Activated CD4-positive, alpha-beta T cell treated with anti-CD3 and anti-CD28 coated beads for 24 hours (primary cell): ENCODE measurements at regions not wholly inside any gene's neighbourhood (a gene's known extent, or its start where the extent isn't known, plus 50 kb on each side); places are given as distances from the start of the nearest gene placed in this dataset.

Experiments used
- DNase-seq, 2 donors: peaks; one replicate each; pipeline ENCODE4 v3.0.0-alpha.2; 2020; ENCODE audit warnings: low read depth in 2 of 2

DNA sequence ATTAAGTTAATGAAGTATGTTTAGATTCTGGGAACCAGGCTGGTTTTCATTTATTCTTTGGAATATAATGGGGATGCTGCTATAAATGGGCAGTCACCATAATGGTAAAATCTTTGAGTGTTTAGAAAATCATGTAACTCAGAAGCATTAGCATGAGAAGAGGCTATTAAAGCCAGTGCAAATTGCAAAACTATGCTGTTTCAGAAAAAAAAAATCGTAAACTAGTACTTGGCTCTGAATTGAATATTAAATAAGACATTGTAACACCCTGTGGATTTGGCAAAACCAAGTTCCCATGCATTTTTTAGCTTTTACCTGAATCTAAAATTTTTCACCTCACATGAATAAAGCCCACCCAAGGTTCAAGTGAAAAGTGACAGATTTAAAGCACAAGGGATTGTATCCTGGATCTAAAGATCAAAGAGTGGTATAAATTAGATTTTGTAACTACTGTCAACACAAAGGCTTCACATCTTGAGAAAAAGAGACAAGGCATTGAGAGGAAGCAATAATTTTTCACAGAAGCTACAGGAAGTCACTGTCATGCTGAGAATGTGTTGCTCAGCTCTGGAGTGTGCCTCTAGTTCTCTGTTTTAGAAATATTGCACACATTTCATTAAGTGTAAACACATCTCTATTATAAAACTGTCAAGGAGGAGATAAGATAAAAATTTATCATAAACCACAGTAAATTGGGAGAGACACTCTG, 142.2 kb downstream of the ABCA8 start:
- DNase-seq: no peak

DNA sequence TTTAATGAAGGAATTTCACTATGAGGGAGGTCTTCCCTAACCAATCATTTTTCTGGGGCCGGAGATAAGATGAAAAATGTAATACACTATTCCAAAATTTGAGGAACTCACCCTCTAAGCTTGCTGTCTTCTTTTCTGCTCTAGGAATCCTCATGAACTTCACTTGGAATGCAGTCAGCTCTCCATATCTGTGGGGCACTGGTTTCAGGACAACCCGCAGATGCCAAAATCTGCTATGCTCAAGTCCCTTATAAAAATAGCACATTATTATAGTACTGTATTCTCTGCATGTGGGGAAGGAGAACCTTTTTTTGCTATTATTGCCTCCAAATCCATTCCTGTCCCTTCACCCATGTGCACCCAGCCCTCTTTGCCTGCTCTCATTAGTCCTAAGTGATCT, 146.0 kb downstream of the ABCA8 start:
- DNase-seq: no peak

DNA sequence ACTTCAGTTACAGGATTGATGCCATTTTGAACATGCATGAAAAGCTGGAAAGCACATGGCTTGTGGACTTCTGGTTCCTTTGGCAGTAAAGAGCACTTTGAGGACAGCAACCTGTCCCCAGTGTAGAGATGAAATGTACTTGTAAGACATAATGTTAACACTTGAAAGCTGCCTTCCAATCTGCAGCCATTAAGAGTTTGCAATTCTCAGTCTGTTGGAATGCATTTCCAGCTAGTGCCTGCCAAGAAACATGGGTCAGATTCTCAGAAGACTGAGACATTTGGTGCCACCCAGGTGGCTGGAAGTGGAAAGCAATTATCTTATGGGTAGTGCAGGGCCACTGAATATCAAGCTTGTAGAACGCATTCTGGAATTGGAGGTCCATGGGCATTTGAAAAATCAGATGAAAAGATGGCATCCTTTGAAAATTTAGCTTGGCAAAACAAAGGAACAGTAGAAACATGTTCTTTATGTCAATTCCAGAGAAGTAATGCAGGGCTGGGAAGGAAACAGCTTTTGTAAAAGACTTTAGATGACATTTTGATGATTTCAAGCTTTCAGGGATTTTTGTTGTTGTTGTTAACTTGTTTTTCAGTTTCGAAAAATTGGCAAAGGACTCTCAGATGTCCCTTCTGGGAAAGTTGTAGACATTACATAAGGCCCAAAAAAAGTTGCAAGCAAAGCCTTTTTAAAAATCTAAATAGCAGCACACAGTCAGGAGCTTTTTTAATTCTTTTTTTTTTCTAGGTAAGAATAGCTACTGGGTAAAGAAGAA, 147.0 kb downstream of the ABCA8 start:
- no peak for DNase-seq

DNA sequence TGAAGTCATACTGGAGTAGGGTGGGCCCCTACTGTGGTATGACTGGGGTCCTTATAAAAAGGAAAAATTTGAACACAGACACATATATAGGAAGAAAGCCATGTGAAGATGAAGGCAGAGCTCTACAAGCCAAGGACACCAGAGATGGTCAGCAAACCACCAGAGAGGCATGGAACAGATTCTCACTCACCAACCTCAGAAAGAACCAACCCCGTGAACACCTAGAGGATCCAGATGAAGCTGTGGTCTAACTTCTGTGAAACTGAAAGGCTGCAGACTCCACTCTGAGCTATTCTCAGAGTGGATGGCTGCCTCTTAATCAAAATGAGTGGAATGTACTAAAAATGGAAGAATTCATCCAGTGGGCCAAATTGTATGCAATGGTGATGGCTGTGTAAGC, 149.6 kb downstream of the ABCA8 start:
- DNase-seq: no peak

DNA sequence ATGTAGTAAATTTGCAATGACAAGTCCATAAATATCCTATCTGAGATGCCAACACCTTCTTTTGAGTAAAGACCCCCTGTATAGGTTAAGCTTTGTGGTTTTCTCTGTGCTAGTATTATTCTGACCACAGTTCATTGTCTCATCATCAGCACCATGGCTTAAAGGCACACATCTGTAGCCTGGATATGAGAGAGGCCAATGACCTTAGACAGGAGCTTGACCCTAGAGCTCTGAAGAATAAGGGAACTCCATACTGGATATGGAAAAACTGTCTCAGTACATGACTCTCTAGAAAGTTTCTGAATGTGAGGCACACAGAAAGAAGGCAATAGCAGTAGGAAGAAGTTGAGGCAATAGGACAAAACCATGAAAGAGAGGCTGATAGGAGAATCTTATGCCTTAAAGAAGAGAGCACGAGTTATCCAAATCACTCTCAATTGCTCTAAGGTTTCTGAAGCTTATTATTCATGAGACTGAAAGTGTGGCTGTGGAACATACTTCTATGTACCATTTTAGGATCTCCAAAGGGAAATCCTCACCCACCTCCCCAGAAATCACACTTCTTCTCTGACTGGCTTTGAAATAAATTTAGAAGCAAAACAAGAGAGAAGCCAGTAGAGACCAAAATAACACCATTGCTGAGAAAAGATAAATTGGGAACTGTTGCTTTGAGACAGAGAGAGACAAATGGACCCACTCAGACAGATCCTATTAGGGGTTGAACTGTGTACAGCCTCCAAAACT, 150.2 kb downstream of the ABCA8 start:
- no peak for DNase-seq

DNA sequence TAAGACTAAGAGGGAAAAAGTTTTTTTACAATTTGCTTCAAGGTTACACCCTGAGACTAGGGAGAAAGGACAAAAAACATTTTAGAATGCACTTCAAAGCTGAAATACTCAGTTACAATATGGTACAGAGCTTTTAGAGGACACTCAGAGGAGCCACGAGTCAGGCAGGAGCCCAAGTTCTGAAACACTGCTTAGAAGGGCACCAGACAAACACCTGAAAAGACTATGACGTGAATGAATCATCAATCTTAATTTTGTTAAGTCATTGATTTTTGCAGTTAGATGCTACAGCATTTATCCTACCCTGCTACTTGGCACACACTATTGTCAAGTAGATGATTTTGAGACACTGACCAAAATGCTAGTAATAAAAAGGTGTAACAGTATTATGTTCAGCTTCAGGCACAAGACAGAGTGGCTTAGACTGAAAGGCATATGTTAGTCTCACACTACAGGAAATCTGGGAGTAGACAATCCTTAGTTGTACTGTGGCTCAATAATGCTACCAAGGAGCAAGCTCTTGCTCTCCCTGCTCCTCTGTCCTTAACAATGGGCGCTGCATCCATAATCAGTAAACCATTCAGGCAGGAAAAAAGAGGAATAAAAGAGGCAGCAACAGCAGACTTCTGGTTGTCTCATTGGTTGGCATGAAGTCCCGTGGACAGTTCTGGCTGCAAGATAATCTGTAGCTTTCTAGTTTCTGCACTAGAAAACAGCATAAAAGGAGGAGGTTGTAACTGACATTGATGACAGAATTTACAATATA, 151.8 kb downstream of the ABCA8 start:
- DNase-seq: no peak

DNA sequence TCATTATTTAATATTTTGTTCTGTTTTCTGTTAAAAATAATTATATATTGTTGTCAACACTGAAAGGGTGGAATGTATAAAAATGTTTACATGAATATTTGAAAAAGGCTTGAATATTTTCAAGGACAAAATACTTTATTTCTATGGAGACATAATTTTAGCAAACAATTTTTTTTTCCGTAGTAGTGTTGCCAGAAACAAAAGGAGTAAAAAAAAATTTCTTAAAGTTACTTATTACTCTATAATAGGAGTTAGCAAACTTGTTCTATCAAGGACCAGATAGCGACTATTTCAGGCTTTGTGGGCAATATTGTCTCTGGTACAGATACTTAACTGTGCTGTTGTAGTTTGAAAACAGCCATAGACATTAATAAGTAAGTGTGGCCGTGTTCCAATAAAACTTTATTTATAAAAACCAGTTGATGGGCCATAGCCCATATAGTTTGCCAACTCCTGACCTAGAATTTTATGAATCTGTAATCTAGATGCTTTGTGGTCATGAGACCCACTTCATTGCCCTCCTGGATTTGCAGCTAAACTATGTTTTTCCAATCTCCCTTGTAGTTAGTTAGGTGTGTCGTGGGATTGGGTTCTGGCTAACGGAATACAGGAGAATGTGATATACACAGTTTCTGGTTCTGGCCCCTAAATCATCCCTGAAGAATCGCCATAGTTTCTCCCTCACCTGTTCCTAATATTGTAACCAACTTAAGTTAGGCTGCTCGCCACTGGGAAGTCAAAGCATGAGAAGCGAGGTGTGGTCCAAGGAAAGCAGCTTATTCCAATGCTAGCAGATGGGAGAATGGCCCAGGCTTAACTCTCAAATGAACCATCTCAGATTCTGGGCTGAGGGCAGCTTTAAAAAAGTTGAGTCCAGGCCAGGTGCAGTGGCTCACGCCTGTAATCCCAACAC, 153.6 kb downstream of the ABCA8 start:
- no peak for DNase-seq

DNA sequence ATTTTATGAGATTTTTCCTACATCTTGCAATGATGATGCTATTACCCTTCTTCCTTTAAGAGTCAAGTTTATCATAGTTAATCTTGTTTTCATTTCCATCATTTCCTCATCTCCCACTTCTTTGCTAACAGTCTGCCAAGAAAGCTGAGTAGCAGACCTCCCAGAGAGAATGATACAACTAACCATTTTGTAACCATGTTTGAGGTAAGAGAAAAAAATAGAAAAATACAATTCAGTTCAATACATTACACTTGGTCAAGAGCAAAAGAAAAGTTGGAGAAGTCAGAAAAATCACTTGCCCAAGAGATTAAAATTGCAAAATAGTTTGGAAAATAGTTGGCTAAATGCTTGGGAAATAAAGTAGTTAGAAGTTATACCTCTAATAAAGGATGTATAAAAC, 154.4 kb downstream of the ABCA8 start:
- no peak for DNase-seq

DNA sequence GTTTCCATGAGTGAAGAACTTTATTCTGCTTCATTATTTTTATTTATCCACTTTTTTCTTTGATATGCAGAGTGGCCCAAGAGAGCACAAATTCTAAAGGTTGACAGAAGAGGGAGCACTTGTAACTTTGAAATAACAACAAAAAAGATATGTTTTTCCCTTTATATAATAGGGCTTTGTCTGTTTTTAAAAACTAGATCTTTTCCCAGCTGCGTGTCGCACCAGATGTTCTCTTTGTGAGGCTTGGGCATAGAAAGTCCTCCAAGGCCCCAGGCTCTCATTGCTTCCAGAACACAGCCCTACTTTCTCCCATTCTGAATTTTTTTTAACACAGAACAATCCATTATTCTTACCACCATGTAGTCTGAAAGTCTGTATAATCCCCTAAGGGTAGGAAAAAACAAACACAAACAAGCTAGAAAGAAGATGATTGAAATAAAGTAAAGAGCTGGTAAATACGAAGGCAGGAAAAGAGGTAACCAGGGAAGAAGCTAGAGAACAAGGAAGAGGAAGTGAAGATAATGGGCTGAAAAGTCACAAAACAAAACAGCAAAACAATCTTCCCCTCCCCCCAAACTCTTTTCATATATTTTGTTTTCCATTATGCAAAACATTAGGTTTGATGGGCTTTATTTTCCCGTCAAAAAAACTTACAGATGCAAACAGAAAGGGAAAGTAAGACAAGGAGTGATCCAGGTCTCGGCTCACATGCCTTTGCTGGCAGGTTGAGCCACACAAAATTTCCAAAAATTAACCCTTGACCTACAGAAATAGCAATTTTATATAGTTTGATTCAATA, 160.4 kb downstream of the ABCA8 start:
- DNase-seq: no peak

DNA sequence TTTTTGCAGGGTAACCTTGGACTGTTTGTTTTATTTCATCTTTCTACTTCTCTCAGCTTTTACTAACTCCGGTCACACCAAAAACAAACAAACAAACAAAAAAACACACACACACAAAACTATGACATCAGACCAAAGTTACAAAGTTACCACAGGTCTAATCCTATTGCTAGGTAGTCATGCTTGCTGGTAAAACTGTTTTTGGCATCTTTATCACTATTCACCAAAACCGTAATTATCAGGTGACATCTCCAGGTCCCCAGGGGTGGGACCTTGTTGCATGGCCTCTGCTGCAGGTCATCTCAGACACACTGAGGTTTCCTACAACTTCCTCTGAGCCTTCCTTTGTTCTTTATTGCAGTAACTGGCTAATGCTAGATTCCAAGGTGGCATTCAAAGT, 162.3 kb downstream of the ABCA8 start:
- no peak for DNase-seq

DNA sequence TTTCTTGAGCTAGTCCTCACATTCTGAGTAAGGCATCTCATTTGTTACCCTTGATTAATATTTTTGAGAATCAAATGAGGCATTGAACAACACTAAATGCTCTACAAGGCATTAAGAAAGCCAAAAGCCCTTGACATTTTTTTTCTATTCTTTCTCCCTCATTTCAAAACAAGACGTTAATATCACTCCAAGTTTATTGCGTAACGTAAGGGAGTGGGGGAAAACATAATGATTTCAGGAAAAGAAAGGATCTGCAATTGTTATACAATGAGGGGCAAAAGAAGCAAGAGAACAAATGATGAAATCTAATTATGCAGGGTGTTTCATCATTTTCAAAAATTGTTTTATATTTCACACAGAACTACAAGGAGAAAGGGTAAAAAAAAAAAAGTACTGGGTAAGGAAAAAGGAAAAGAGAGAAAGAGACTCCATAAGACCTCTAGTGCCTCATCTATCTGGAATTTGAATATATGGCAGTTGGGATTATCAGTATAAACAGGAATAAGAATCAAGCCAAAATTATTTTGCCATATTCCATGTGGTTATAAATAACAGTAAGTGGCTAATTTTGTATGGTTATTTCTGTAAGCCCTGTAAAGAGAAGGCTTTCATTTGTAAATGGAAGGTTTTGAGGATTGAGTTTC, 163.0 kb downstream of the ABCA8 start:
- no peak for DNase-seq

DNA sequence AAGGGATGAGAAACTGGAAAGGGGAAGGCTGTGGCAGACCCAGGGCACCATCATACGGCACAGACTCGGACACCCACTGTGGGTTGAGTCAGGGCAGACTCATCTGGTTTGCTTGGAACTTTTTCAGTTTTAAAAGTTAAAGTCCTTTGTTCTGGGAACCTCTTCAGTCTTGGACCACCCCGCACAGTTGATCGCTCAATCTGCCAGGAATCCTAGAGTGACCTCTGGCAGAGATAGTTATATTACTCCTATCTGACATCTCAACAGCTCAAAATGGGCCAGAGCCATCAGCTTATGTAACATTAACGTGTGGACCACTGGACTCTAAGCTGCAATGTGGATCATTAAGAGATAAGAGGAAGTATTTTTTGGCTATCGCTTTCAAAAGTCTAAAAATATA, 164.3 kb downstream of the ABCA8 start:
- DNase-seq: no peak

DNA sequence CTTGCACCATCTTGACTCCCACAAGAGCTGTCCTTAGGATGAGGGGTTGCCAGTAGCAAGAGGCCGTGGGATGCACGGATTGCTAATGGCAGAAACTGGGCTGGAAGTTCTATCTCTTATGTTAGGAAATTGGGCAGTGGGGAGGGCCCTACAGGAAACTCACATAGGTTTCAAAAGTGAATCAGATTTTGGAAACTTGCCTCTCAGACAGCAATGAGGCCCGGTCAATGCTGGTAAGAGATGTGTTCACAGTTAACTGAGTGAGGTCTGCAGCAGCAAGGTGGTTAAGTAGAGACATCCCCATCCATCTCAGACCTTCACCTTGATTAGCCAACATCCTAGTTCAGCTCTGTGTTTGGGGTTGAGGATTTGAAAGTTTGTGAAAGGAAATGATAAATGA, 164.7 kb downstream of the ABCA8 start:
- DNase-seq: no peak

DNA sequence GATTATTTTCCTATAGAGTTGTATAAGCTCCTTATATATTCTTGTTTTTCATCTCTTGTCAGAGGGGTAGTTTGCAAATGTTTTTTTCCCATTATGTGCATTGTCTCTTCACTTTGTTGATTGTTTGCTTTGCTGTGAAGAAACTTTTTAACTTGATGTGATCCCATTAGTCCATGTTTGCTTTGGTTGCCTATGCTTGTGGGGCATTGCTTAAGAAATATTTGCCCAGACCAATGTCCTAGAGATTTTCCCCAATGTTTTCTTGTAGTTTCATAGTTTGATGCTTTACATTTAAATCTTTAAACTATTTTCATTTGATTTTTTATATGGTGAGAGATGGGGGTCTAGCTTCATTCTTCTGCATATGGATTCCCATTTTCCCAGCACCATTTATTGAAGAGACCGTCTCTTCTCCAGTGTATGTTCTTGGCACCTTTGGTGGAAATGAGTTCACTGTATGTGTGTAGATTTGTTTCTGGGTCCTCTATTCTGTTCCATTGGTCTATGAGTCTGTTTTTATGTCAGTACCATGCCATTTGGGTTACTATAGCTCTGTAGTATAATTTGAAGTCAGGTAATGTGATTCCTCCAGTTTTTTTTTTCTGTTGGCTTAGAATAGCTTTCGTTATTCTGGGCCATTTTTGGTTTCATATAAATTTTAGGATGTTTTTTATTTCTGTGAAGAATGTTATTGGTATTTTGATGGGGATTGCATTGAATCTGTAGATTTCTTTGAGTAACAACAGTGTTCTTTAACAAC, 165.8 kb downstream of the ABCA8 start:
- DNase-seq: no peak

DNA sequence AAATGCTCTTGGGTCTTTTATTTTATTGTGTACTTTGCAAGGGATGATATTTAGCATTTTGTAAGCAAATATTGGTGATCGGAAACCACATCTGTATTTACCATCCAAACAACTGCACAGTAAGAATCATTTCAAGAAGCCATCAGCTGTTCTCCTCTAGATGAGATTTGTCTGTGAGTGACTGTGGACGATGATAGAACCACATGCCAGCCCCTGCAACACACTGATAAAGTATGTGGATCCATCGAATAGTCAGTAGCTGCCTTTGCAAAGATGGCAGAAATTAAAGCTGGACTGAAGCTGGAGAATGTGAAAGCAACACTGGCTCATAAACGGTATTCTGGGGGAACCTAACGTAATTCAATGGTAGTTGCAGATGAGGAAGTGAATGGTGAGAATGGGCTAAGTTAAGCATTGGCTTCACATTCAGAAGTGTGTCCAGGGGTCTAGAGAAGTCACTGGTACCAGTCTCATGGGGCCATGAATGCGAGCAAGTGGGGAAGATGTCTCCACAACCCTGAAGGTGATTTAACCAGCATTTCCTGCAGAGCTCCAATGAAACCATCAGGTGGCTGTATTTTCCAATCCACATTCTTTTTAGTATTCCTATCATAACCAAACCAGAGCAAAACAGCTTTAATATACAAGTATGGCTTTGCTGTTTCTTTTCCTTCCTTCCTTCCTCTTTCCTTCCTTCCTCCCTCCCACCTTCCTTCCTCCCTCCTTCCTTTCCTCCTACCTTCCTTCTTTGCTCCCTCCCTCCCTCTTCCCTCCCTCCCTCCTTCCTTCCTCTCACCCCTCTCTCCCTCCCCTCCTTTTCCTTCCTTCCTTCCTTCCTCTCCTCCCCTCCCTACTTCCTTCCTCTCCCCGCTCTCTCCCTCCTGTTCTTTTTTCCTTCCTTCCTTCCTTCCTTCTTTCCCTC, 169.4 kb downstream of the ABCA8 start:
- DNase-seq: no peak

DNA sequence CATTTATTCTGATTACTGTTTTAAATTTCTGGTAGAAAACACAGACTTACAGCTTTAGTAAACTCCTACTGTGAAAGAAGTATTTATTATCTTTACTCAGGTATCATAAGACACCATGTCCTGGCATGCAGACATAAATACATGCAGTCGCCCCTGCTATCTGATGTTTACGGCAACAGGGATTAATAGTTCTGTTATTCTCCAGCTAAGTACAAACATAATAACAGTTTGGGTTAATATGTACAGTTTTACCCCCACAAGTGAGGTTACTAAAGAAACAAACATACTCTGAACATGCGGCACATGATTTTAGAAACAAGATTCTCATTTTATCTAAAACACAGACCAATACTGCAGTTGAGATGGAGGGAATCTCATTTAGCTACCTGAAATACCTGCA, 170.8 kb downstream of the ABCA8 start:
- DNase-seq: no peak

DNA sequence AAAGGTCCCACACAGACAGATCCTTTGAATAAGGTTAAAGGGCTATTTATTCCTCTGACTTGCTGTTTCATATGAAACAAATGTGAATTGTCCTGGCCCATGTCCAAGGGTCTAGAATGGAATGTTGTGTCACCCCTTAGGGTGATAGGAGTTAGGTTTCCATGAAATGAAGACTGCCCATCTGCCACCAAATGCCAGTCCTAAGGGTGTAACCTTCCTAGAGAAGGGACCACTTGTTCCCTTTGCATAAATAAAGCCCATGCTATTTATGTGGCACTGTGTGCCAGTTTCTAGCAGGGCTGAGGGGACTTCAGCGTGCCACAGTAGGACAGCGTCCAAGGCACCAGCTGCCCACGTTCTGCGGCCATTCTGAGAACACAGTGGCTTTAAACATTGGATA, 171.3 kb downstream of the ABCA8 start:
- no peak for DNase-seq

DNA sequence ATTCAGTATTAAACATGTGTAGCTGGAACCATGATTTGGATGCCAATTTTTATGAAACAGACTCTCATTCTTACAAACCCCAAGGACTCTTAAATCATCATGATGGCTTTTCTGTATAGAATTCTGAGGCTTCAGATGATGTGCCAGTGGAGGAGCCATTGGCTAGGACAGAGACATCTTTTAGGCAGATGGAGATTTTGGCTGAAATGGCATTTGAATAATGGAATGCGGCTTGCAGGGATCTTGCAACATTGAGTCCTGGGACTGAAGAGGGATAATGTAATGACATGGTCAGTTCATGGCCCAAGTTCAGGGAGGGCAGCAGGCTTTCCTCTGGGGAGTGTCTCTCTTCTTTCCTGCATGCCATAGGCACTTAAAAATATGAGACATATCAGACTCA, 172.4 kb downstream of the ABCA8 start:
- no peak for DNase-seq
